Ovary (tissue), 3 donors: ENCODE measurements at regions not wholly inside any gene's neighbourhood (a gene's known extent, or its start where the extent isn't known, plus 50 kb on each side); places are given as distances from the start of the nearest gene placed in this dataset.

Experiments used
- CTCF ChIP-seq, 3 donors: fragments of 450-650 bp in 2 of 3; fragments of 200-600 bp in 1 of 3; IDR thresholded peaks; one replicate each; pipeline versions ENCODE4 v1.5.1 to v1.8.0; 2016 to 2022; ENCODE audit warnings: antibody characterized with exemption in 3 of 3, mild to moderate bottlenecking in 1 of 3
- EP300 ChIP-seq: sonication (generic); formaldehyde crosslinking; IDR thresholded peaks from one replicate; pipeline ENCODE4 v1.6.1; 2017; ENCODE audit warnings: antibody characterized with exemption
- POLR2A ChIP-seq: fragments of 450-650 bp; IDR thresholded peaks from one replicate; pipeline ENCODE4 v1.6.1; 2017; ENCODE audit warnings: antibody characterized with exemption, mild to moderate bottlenecking, moderate library complexity
- donor health status: DM: no; HTN: no; CAD: no.

GRCh38 chr6:90790696-90791095, 203.8 kb upstream of the MAP3K7 start:
- TF ChIP-seq POLR2A = no peak
- no peak for TF ChIP-seq CTCF (IDR thresholded peaks at IDR 0.05)
- TF ChIP-seq EP300 = no peak
